B cell (primary cell): ENCODE measurements at regions not wholly inside any gene's neighbourhood (a gene's known extent, or its start where the extent isn't known, plus 50 kb on each side); places are given as distances from the start of the nearest gene placed in this dataset.

Experiments
- EZH2 ChIP-seq: IDR thresholded peaks from 2 replicates; pipeline ENCODE4 v1.6.1; 2012; ENCODE audit warnings: borderline replicate concordance, low read depth, mild to moderate bottlenecking, moderate library complexity, low read length; ENCODE audit not compliant: insufficient read depth, poor library complexity, severe bottlenecking
- TF ChIP-seq, protein P1 (sequence below): fragments of 200-600 bp; IDR thresholded peaks from one replicate; pipeline ENCODE4 v1.8.0; 2022; ENCODE audit warnings: antibody characterized with exemption, mild to moderate bottlenecking

DNA sequence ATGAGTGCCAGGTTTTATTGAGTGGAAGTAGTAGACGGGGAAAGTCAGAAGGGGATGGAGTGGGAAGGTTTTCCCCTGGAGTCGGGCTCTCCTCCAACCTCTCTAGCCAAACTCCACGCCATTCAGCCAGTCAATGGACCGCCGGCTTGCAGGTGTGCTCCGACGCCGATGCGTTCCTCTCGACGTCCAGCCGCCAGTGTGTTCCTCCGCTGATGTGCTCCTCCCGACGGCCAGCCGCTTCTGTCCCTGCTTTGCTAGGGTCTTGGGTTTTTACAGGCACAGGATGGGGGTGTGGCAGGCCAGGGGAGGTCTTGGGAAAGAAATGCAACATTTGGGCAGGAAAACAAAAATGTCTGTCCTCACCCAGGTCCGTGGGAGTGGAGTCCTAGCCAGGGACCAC, 94.3 kb upstream of the TEX51 start:
- TF ChIP-seq, protein P1, sequence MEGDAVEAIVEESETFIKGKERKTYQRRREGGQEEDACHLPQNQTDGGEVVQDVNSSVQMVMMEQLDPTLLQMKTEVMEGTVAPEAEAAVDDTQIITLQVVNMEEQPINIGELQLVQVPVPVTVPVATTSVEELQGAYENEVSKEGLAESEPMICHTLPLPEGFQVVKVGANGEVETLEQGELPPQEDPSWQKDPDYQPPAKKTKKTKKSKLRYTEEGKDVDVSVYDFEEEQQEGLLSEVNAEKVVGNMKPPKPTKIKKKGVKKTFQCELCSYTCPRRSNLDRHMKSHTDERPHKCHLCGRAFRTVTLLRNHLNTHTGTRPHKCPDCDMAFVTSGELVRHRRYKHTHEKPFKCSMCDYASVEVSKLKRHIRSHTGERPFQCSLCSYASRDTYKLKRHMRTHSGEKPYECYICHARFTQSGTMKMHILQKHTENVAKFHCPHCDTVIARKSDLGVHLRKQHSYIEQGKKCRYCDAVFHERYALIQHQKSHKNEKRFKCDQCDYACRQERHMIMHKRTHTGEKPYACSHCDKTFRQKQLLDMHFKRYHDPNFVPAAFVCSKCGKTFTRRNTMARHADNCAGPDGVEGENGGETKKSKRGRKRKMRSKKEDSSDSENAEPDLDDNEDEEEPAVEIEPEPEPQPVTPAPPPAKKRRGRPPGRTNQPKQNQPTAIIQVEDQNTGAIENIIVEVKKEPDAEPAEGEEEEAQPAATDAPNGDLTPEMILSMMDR, result no peak
- TF ChIP-seq EZH2, result no peak
